Endothelial cell of umbilical vein (primary cell): ENCODE measurements at regions not wholly inside any gene's neighbourhood (a gene's known extent, or its start where the extent isn't known, plus 50 kb on each side); places are given as distances from the start of the nearest gene placed in this dataset.

Experiments
- BruUV-seq: library from RNA; stranded (reverse); fragments of 400-500 nt; replicated peaks from 2 replicates; lab custom pipeline; 2021; lab: Mats Ljungman, UMichigan
- CTCF ChIA-PET: fragments of 300-600, 350-600 bp; sonication (Branson Sonifier 250); formaldehyde crosslinking; loops from one replicate; lab custom pipeline; 2021; ENCODE audit warnings: antibody characterized with exemption, inconsistent platforms; lab: Charles Lee
- POLR2A ChIA-PET: fragments of 300-600, 350-600 bp; sonication (Branson Sonifier 250); formaldehyde crosslinking; loops from one replicate; lab custom pipeline; 2021; ENCODE audit warnings: antibody characterized with exemption, inconsistent platforms; lab: Charles Lee
- DNase-seq: peaks from one replicate; pipeline ENCODE4 v3.0.0-alpha.2; 2011; ENCODE audit warnings: low read depth, low spot score
- FAIRE-seq: peaks from 2 replicates; lab custom pipeline; 2011; peaks lifted over from hg19 to GRCh38; lab: Jason Lieb, UNC
- H2AFZ ChIP-seq: 2 replicates; pipeline ENCODE4 v1.6.0; 2012; ENCODE audit warnings: low read depth, low read length, control low read depth, inconsistent platforms
- H3K27ac ChIP-seq: 2 replicates; pipeline ENCODE4 v1.5.1; 2011; ENCODE audit warnings: low read depth, mild to moderate bottlenecking, control low read depth, low read length, moderate library complexity; ENCODE audit not compliant: insufficient read depth
- H3K27me3 ChIP-seq, 2 experiments: 2 replicates each; pipeline versions ENCODE4 v1.6.0 to v1.6.1; 2011; ENCODE audit warnings: low read length in 2 of 2, mixed read lengths in 1 of 2; ENCODE audit not compliant: control insufficient read depth in 2 of 2, insufficient read depth in 2 of 2
- H3K36me3 ChIP-seq, 2 experiments: 2 replicates in 1 of 2; 3 replicates in 1 of 2; pipeline ENCODE4 v1.5.1; 2011; ENCODE audit warnings: low read length in 2 of 2, mild to moderate bottlenecking in 1 of 2, moderate library complexity in 1 of 2; ENCODE audit not compliant: control insufficient read depth in 2 of 2, insufficient read depth in 2 of 2; ENCODE audit errors: extremely low read depth in 1 of 2
- H3K4me1 ChIP-seq: 3 replicates; pipeline ENCODE4 v1.5.1; 2011; ENCODE audit warnings: mild to moderate bottlenecking, low read length; ENCODE audit not compliant: control insufficient read depth, insufficient read depth; ENCODE audit errors: extremely low read depth
- H3K4me2 ChIP-seq: 2 replicates; pipeline ENCODE4 v1.6.1; 2011; ENCODE audit warnings: low read length, control low read depth, mixed read lengths; ENCODE audit not compliant: insufficient read depth
- H3K4me3 ChIP-seq, 3 experiments: fragments of 200-600 bp in 1 of 3; sonication (generic), shearing (Covaris generic) in 1 of 3; replicated peaks in 1 of 3; 2 replicates each; pipeline ENCODE4 v1.5.1; 2011 to 2016; ENCODE audit warnings: control low read depth in 3 of 3, low read length in 3 of 3, mild to moderate bottlenecking in 2 of 3, inconsistent platforms in 1 of 3, low read depth in 1 of 3, moderate library complexity in 1 of 3; ENCODE audit not compliant: insufficient read depth in 1 of 3
- H3K79me2 ChIP-seq: 2 replicates; pipeline ENCODE4 v1.6.0; 2012; ENCODE audit warnings: low read length, inconsistent platforms; ENCODE audit not compliant: control insufficient read depth, insufficient read depth
- H3K9ac ChIP-seq: replicated peaks from 2 replicates; pipeline ENCODE3; 2011; ENCODE audit warnings: low read length, control low read depth; ENCODE audit not compliant: insufficient read depth; ENCODE audit errors: extremely low read depth
- H3K9me1 ChIP-seq: replicated peaks from 3 replicates; pipeline ENCODE4 v1.6.0; 2011; ENCODE audit warnings: mild to moderate bottlenecking, low read length; ENCODE audit not compliant: control insufficient read depth, insufficient read depth; ENCODE audit errors: extremely low read depth
- H3K9me3 ChIP-seq: replicated peaks from 2 replicates; pipeline ENCODE4 v1.5.1; 2012; ENCODE audit warnings: low read length, inconsistent platforms; ENCODE audit not compliant: control insufficient read depth, insufficient read depth
- H4K20me1 ChIP-seq: replicated peaks from 2 replicates; pipeline ENCODE3; 2011; ENCODE audit warnings: mild to moderate bottlenecking, low read length; ENCODE audit not compliant: control insufficient read depth, insufficient read depth; ENCODE audit errors: extremely low read depth
- EZH2 ChIP-seq: IDR thresholded peaks from 2 replicates; pipeline ENCODE4 v1.6.1; 2012; ENCODE audit warnings: borderline replicate concordance, low read depth, mild to moderate bottlenecking, moderate library complexity, low read length, inconsistent platforms; ENCODE audit not compliant: severe bottlenecking
- FOS ChIP-seq: IDR thresholded peaks from 2 replicates; pipeline ENCODE4 v1.6.1; 2011; ENCODE audit warnings: mild to moderate bottlenecking, low read length, moderate library complexity, borderline replicate concordance; ENCODE audit not compliant: insufficient read depth
- GATA2 ChIP-seq: IDR thresholded peaks from 2 replicates; pipeline ENCODE4 v1.7.0; 2011; ENCODE audit warnings: low read depth, mild to moderate bottlenecking, moderate library complexity, mixed read lengths, low read length; ENCODE audit not compliant: insufficient read length, insufficient read depth
- JUN ChIP-seq: IDR thresholded peaks from 2 replicates; pipeline ENCODE4 v1.6.1; 2011; ENCODE audit warnings: borderline replicate concordance, low read depth; ENCODE audit not compliant: insufficient read length, insufficient read depth
- MAX ChIP-seq: IDR thresholded peaks from 2 replicates; pipeline ENCODE4 v1.6.1; 2011; ENCODE audit not compliant: insufficient read depth, insufficient read length
- MYC ChIP-seq: IDR thresholded peaks from one replicate; pipeline ENCODE4 v1.6.1; 2011; ENCODE audit warnings: mild to moderate bottlenecking, low read depth, low read length
- POLR2A ChIP-seq: IDR thresholded peaks from 2 replicates; pipeline ENCODE4 v1.6.1; 2012; ENCODE audit warnings: low read depth, mild to moderate bottlenecking, control low read depth, low read length
- POLR2AphosphoS5 ChIP-seq: IDR thresholded peaks from 2 replicates; pipeline ENCODE4 v1.6.1; 2012; ENCODE audit warnings: low read depth, mild to moderate bottlenecking, control low read depth, low read length, moderate library complexity; ENCODE audit not compliant: insufficient read depth
- dilution Hi-C: fragments of 300-500 bp; cut with MboI; formaldehyde crosslinking; loops from one replicate; pipeline ENCODE4 v1.15.0; 2019; ENCODE audit warnings: low sequenced_read_pairs; ENCODE audit not compliant: extremely low pct_ligation_motif_present
- intact Hi-C: fragments of 100-400 bp; cut with micrococcal nuclease; formaldehyde crosslinking; loops from one replicate; pipeline ENCODE4 v1.10.0; 2022
- TF ChIP-seq, protein P1 (sequence below), 2 donors: IDR thresholded peaks; 1 replicate in 1 of 2; 2 replicates in 1 of 2; pipeline ENCODE4 v1.5.1; 2011; ENCODE audit warnings: low read length in 2 of 2, mild to moderate bottlenecking in 2 of 2, moderate library complexity in 2 of 2, control low read depth in 1 of 2, inconsistent platforms in 1 of 2, low read depth in 1 of 2; ENCODE audit not compliant: insufficient read depth in 1 of 2; ENCODE audit errors: extremely low read depth in 1 of 2

- POLR2A ChIA-PET, result no interaction called here
- CTCF ChIA-PET, result no interaction called here
- FAIRE-seq, result no peak
Observed at GRCh38 chr22:49497266-49497665, 330.4 kb downstream of the BRD1 start.

More at GRCh38 chr22:49497266-49497665, 330.4 kb downstream of the BRD1 start:
- Histone ChIP-seq H3K79me2 (no peaks in the 10 kb centered on the region), H3K9me3 (peaks cover 11% of the 10 kb centered on the region), H4K20me1 (no peaks in the 10 kb centered on the region), H3K4me1 (no peaks in the 10 kb centered on the region), H3K27me3 (no peaks in the 10 kb centered on the region), H3K9ac (no peak overlapping the region), H3K9me1 (no peaks in the 10 kb centered on the region), H3K4me2 (no peak overlapping the region), H2AFZ (no peak overlapping the region), H3K36me3 (no peaks in the 10 kb centered on the region), H3K4me3 (no peak overlapping the region), H3K27ac (no peak overlapping the region)
- no peak for DNase-seq
- BruUV-seq, result no TSS peak
- intact Hi-C loops (no loop called here), dilution Hi-C loops (no loop called here)
- TF ChIP-seq GATA2 (no peak), EZH2 (no peak), MAX (no peak), POLR2A (no peak), FOS (no peak), POLR2AphosphoS5 (no peak), JUN (no peak), MYC (no peak)
- TF ChIP-seq, protein P1, sequence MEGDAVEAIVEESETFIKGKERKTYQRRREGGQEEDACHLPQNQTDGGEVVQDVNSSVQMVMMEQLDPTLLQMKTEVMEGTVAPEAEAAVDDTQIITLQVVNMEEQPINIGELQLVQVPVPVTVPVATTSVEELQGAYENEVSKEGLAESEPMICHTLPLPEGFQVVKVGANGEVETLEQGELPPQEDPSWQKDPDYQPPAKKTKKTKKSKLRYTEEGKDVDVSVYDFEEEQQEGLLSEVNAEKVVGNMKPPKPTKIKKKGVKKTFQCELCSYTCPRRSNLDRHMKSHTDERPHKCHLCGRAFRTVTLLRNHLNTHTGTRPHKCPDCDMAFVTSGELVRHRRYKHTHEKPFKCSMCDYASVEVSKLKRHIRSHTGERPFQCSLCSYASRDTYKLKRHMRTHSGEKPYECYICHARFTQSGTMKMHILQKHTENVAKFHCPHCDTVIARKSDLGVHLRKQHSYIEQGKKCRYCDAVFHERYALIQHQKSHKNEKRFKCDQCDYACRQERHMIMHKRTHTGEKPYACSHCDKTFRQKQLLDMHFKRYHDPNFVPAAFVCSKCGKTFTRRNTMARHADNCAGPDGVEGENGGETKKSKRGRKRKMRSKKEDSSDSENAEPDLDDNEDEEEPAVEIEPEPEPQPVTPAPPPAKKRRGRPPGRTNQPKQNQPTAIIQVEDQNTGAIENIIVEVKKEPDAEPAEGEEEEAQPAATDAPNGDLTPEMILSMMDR (IDR thresholded peaks at IDR 0.05; ENCODE audit: extremely low read depth in 1 of 2, insufficient read depth in 1 of 2, low read depth in 1 of 2, low read length in 2 of 2), result no peak
